ENCODE measurements at regions not wholly inside any gene's neighbourhood (a gene's known extent, or its start where the extent isn't known, plus 50 kb on each side); places are given as distances from the start of the nearest gene placed in this dataset.

GRCh38 chr1:14308460-14308859 lies 290.0 kb upstream of the KAZN start:
- Mint-ChIP-seq H3K36me3 (no peaks in the 10 kb centered on the region), H3K4me3 (no peak overlapping the region), H3K27ac (no peak overlapping the region), H3K4me1 (no peaks in the 10 kb centered on the region), H3K9me3 (peaks cover 0 to 5% (median 0%) of the 10 kb centered on the region in 5 donors), H3K27me3 (no peaks in the 10 kb centered on the region)
- Histone ChIP-seq H3K9me3 (ENCODE audit: low read length) (no peaks in the 10 kb centered on the region), H3K36me3 (ENCODE audit: insufficient read depth, low read length) (no peaks in the 10 kb centered on the region), H3K27ac (ENCODE audit: low read depth, low read length) (no peak overlapping the region), H3K4me1 (ENCODE audit: insufficient read depth, low read length) (no peaks in the 10 kb centered on the region), H3K27me3 (ENCODE audit: insufficient read depth, low read length, poor library complexity, severe bottlenecking) (no peaks in the 10 kb centered on the region), H3K4me3 (ENCODE audit: low read length) (no peak overlapping the region)
- ChIA-PET CTCF (no interaction called here), POLR2A (no interaction called here)
- no peak for DNase-seq

DNA sequence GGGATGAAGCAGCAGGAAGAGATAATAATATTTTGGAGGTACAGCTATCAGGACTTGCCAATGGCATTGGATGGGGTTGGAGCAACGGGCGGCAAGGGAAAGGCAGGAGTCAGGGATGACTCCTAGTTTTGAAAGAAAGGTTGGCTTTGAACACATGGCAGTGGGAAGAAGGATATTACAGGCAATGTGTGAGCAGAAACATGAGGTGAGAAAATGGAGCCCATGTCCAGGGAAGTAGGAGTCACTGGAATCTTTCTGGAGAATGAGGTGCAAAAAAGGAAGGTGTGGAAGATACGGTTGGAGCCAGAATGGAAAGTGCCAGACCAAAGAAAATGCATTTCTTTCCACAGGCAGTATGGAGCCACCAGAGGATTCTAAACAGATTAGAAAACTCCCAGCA lies 288.5 kb upstream of the KAZN start:
- H3K4me3 Mint-ChIP-seq, result no peak overlapping the region
- H3K4me1 Mint-ChIP-seq, result no peaks in the 10 kb centered on the region
- Histone ChIP-seq H3K4me3 (ENCODE audit: low read length) (no peak overlapping the region), H3K27me3 (ENCODE audit: insufficient read depth, low read length, poor library complexity, severe bottlenecking) (no peaks in the 10 kb centered on the region), H3K27ac (ENCODE audit: low read depth, low read length) (no peak overlapping the region), H3K9me3 (ENCODE audit: low read length) (no peaks in the 10 kb centered on the region), H3K4me1 (ENCODE audit: insufficient read depth, low read length) (no peaks in the 10 kb centered on the region), H3K36me3 (ENCODE audit: insufficient read depth, low read length) (no peaks in the 10 kb centered on the region)
- no peak overlapping the region for H3K27ac Mint-ChIP-seq
- peaks cover 0 to 5% (median 0%) of the 10 kb centered on the region in 5 donors for H3K9me3 Mint-ChIP-seq
- no peaks in the 10 kb centered on the region for H3K27me3 Mint-ChIP-seq
- no peak for DNase-seq
- H3K36me3 Mint-ChIP-seq, result no peaks in the 10 kb centered on the region
- ChIA-PET POLR2A (no interaction called here), CTCF (no interaction called here)

DNA sequence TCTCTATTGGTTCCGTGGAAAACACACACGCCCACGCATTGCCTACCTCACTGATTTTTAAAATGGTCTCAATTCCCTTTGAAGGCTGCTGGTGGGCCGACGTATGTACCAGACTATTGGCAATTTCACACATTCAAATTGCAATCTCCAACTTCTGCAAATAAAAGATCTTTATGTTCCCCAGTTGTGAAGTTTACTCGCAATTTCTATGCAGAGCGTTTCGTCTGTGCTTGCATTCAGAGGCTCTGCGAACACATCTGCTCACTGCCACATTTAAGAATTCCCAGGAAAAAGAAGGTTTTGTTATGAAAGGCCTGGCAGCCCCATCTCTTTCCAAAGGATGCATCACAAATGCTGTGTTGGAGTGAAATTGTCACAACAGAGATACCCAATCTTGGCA lies 288.0 kb upstream of the KAZN start:
- H3K27ac Mint-ChIP-seq, result no peak overlapping the region
- Histone ChIP-seq H3K4me1 (ENCODE audit: insufficient read depth, low read length) (no peaks in the 10 kb centered on the region), H3K9me3 (ENCODE audit: low read length) (no peaks in the 10 kb centered on the region), H3K36me3 (ENCODE audit: insufficient read depth, low read length) (no peaks in the 10 kb centered on the region), H3K4me3 (ENCODE audit: low read length) (no peak overlapping the region), H3K27ac (ENCODE audit: low read depth, low read length) (no peak overlapping the region), H3K27me3 (ENCODE audit: insufficient read depth, low read length, poor library complexity, severe bottlenecking) (no peaks in the 10 kb centered on the region)
- POLR2A ChIA-PET, result no interaction called here
- no peaks in the 10 kb centered on the region for H3K27me3 Mint-ChIP-seq
- no peaks in the 10 kb centered on the region for H3K36me3 Mint-ChIP-seq
- CTCF ChIA-PET, result no interaction called here
- H3K9me3 Mint-ChIP-seq, result peaks cover 0 to 5% (median 0%) of the 10 kb centered on the region in 5 donors
- DNase-seq, result no peak
- H3K4me3 Mint-ChIP-seq, result no peak overlapping the region
- H3K4me1 Mint-ChIP-seq, result no peaks in the 10 kb centered on the region

- Mint-ChIP-seq H3K4me3 (no peak overlapping the region), H3K9me3 (no peaks in the 10 kb centered on the region), H3K27ac (no peak overlapping the region), H3K4me1 (no peaks in the 10 kb centered on the region), H3K27me3 (peaks cover 0 to 2% of the 10 kb centered on the region in 2 donors), H3K36me3 (no peaks in the 10 kb centered on the region)
- ChIA-PET CTCF (no interaction called here), POLR2A (no interaction called here)
- H3K4me1 ChIP-seq (ENCODE audit: insufficient read depth, low read length), result no peaks in the 10 kb centered on the region
- no peak for DNase-seq
- H3K36me3 ChIP-seq (ENCODE audit: insufficient read depth, low read length), result no peaks in the 10 kb centered on the region
- no peak overlapping the region for H3K4me3 ChIP-seq (ENCODE audit: low read length)
- H3K9me3 ChIP-seq (ENCODE audit: low read length), result no peaks in the 10 kb centered on the region
- no peaks in the 10 kb centered on the region for H3K27me3 ChIP-seq (ENCODE audit: insufficient read depth, low read length, poor library complexity, severe bottlenecking)
- H3K27ac ChIP-seq (ENCODE audit: low read depth, low read length), result no peak overlapping the region
These were observed 284.6 kb upstream of the KAZN start for GRCh38 chr1:14313731-14314431.

GRCh38 chr1:14318830-14319229 lies 279.7 kb upstream of the KAZN start:
- no peaks in the 10 kb centered on the region for H3K36me3 Mint-ChIP-seq
- ChIA-PET POLR2A (no interaction called here), CTCF (no interaction called here)
- H3K4me1 Mint-ChIP-seq, result no peaks in the 10 kb centered on the region
- no peak overlapping the region for H3K27ac Mint-ChIP-seq
- peaks cover 2 to 21% of the 10 kb centered on the region in 2 donors for H3K27me3 Mint-ChIP-seq
- H3K27me3 ChIP-seq (ENCODE audit: insufficient read depth, low read length, poor library complexity, severe bottlenecking), result no peaks in the 10 kb centered on the region
- no peak overlapping the region for H3K27ac ChIP-seq (ENCODE audit: low read depth, low read length)
- no peak overlapping the region for H3K4me3 ChIP-seq (ENCODE audit: low read length)
- no peaks in the 10 kb centered on the region for H3K36me3 ChIP-seq (ENCODE audit: insufficient read depth, low read length)
- H3K9me3 ChIP-seq (ENCODE audit: low read length), result no peaks in the 10 kb centered on the region
- no peaks in the 10 kb centered on the region for H3K4me1 ChIP-seq (ENCODE audit: insufficient read depth, low read length)
- peaks cover 0 to 4% (median 2%) of the 10 kb centered on the region in 5 donors for H3K9me3 Mint-ChIP-seq
- DNase-seq, result no peak
- no peak overlapping the region for H3K4me3 Mint-ChIP-seq

DNA sequence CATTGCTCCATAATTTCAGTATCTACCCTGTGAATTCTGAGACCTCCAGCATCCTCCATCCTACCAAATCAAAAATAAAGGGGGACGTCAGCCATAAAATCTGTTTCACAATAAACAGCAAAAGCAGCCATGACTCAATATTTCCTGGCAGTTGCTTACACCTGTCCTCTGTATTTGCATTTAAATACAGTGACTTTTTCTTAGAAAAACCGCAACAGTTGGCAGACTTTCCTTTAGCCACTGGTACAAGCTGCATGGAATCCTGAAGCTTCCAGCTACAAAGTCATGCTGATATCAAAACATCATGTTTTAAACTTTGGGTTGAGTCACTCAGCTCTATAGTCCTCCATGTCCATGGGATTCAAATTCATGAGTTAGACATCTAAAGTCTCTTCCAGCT lies 278.0 kb upstream of the KAZN start:
- Mint-ChIP-seq H3K4me1 (no peaks in the 10 kb centered on the region), H3K36me3 (no peaks in the 10 kb centered on the region), H3K27me3 (peaks cover 2 to 21% of the 10 kb centered on the region in 2 donors), H3K9me3 (peaks cover 0 to 4% (median 3%) of the 10 kb centered on the region in 5 donors), H3K4me3 (no peak overlapping the region), H3K27ac (no peak overlapping the region)
- Histone ChIP-seq H3K9me3 (ENCODE audit: low read length) (no peaks in the 10 kb centered on the region), H3K4me1 (ENCODE audit: insufficient read depth, low read length) (no peaks in the 10 kb centered on the region), H3K36me3 (ENCODE audit: insufficient read depth, low read length) (no peaks in the 10 kb centered on the region), H3K4me3 (ENCODE audit: low read length) (no peak overlapping the region), H3K27ac (ENCODE audit: low read depth, low read length) (no peak overlapping the region), H3K27me3 (ENCODE audit: insufficient read depth, low read length, poor library complexity, severe bottlenecking) (no peaks in the 10 kb centered on the region)
- ChIA-PET POLR2A (no interaction called here), CTCF (no interaction called here)
- no peak for DNase-seq

DNA sequence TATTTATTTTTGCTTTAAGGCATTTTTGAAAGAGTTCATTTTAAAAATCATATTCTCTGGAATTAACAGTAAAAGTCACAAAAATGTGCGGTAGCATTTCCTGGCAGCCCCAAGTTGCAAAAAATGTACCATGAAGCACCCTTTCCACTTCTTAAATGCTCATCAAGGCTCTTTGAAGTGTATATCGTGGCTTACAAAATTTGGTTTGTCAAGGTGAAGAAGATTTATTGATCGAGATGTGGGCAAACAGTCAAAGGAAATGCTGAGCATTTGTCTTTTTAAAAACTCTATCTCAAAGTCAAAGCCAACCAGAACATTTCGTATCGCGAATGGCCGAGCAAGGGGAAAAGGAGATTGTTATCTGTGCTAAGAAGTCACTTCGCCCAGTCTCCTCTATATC lies 277.5 kb upstream of the KAZN start:
- no peaks in the 10 kb centered on the region for H3K36me3 ChIP-seq (ENCODE audit: insufficient read depth, low read length)
- Mint-ChIP-seq H3K9me3 (peaks cover 0 to 4% (median 3%) of the 10 kb centered on the region in 5 donors), H3K4me1 (no peaks in the 10 kb centered on the region), H3K4me3 (no peak overlapping the region), H3K27me3 (peaks cover 1 to 21% of the 10 kb centered on the region in 2 donors), H3K27ac (no peak overlapping the region), H3K36me3 (no peaks in the 10 kb centered on the region)
- ChIA-PET POLR2A (no interaction called here), CTCF (no interaction called here)
- H3K4me3 ChIP-seq (ENCODE audit: low read length), result no peak overlapping the region
- no peaks in the 10 kb centered on the region for H3K4me1 ChIP-seq (ENCODE audit: insufficient read depth, low read length)
- no peak for DNase-seq
- no peak overlapping the region for H3K27ac ChIP-seq (ENCODE audit: low read depth, low read length)
- H3K27me3 ChIP-seq (ENCODE audit: insufficient read depth, low read length, poor library complexity, severe bottlenecking), result no peaks in the 10 kb centered on the region
- no peaks in the 10 kb centered on the region for H3K9me3 ChIP-seq (ENCODE audit: low read length)

DNA sequence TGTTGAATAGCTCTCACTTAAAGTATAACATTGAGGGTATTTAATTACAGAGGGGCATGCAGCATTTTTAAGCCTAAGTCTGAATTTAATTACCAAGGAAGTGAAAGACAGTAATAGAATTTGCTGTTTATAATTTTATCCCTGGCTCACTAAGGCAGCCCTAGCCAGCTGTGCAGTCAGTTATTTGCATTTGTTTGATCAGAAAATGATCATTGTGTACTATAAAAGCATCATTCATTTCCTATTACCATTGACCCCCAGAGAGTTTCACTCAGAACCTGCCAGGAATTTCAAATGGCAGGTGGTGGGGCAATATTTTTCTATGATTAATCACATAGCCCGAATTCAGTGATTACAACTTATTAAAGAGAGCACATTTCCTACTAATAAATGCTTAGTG lies 277.1 kb upstream of the KAZN start:
- Mint-ChIP-seq H3K36me3 (no peaks in the 10 kb centered on the region), H3K4me1 (no peaks in the 10 kb centered on the region), H3K4me3 (no peak overlapping the region), H3K27me3 (peaks cover 0 to 24% of the 10 kb centered on the region in 2 donors), H3K27ac (no peak overlapping the region), H3K9me3 (peaks cover 0 to 4% (median 4%) of the 10 kb centered on the region in 5 donors)
- CTCF ChIA-PET, result no interaction called here
- no peak overlapping the region for H3K4me3 ChIP-seq (ENCODE audit: low read length)
- H3K36me3 ChIP-seq (ENCODE audit: insufficient read depth, low read length), result no peaks in the 10 kb centered on the region
- POLR2A ChIA-PET, result no interaction called here
- H3K27ac ChIP-seq (ENCODE audit: low read depth, low read length), result no peak overlapping the region
- no peaks in the 10 kb centered on the region for H3K27me3 ChIP-seq (ENCODE audit: insufficient read depth, low read length, poor library complexity, severe bottlenecking)
- no peaks in the 10 kb centered on the region for H3K4me1 ChIP-seq (ENCODE audit: insufficient read depth, low read length)
- no peak for DNase-seq
- no peaks in the 10 kb centered on the region for H3K9me3 ChIP-seq (ENCODE audit: low read length)
